Lung (tissue), 11 donors: ENCODE measurements at regions not wholly inside any gene's neighbourhood (a gene's known extent, or its start where the extent isn't known, plus 50 kb on each side); places are given as distances from the start of the nearest gene placed in this dataset.

ENCODE experiments used
- ATAC-seq: fragments of 200-7000 bp; cut with Tn5 transposase; one replicate; pipeline ENCODE4 v1.9.1; 2020; ENCODE audit warnings: moderate number of reproducible peaks; ENCODE audit not compliant: insufficient read depth, low FRiP score
- DNase-seq, 3 donors: peaks; one replicate each; pipeline ENCODE4 v3.0.0-alpha.2; 2013 to 2017
- H3K27ac ChIP-seq, 2 donors: one replicate each; pipeline ENCODE4 v1.5.1; 2013; ENCODE audit warnings: mild to moderate bottlenecking in 2 of 2, moderate library complexity in 2 of 2, control low read depth in 1 of 2, inconsistent platforms in 1 of 2, low read depth in 1 of 2, low read length in 1 of 2
- H3K27me3 ChIP-seq, 3 donors: one replicate each; pipeline ENCODE4 v1.5.1; 2013; ENCODE audit warnings: low read length in 2 of 3; ENCODE audit not compliant: control insufficient read depth in 3 of 3, insufficient read depth in 3 of 3
- H3K36me3 ChIP-seq, 4 donors: one replicate each; pipeline ENCODE4 v1.5.1; 2013; ENCODE audit warnings: low read length in 4 of 4, mild to moderate bottlenecking in 1 of 4, moderate library complexity in 1 of 4; ENCODE audit not compliant: control insufficient read depth in 4 of 4, insufficient read depth in 4 of 4
- H3K4me1 ChIP-seq, 5 donors: one replicate each; pipeline ENCODE4 v1.5.1; 2013; ENCODE audit warnings: low read length in 5 of 5, mild to moderate bottlenecking in 2 of 5, moderate library complexity in 1 of 5; ENCODE audit not compliant: control insufficient read depth in 5 of 5, insufficient read depth in 5 of 5
- H3K4me3 ChIP-seq: one replicate; pipeline ENCODE4 v1.5.1; 2013; ENCODE audit warnings: mild to moderate bottlenecking, control low read depth, moderate library complexity
- H3K9ac ChIP-seq, 2 donors: one replicate each; pipeline ENCODE4 v1.5.1; 2013; ENCODE audit warnings: low read length in 2 of 2, control low read depth in 1 of 2; ENCODE audit not compliant: insufficient read depth in 1 of 2
- H3K9me3 ChIP-seq, 4 donors: one replicate each; pipeline ENCODE4 v1.5.1; 2013; ENCODE audit warnings: low read length in 3 of 4, mild to moderate bottlenecking in 1 of 4, moderate library complexity in 1 of 4; ENCODE audit not compliant: control insufficient read depth in 4 of 4, insufficient read depth in 3 of 4
- WGBS, 2 donors: extraction: QIAGEN DNeasy Blood & Tissue Kit; methylation state at CpG; one replicate each; pipeline ENCODE4 v1.1.7; 2013; 5-methylcytosine and 5-hydroxymethylcytosine counted together
- TF ChIP-seq, protein P1 (sequence below): IDR thresholded peaks from 2 replicates; pipeline ENCODE4 v1.5.1; 2012; ENCODE audit warnings: mild to moderate bottlenecking; ENCODE audit errors: control extremely low read depth, extremely low read depth
- donor health status: control.
- donor health status: control.
- donor health status: Bipolar disorder and iron deficiency.
- donor health status: healthy.
- donor health status: DM: yes; HTN: yes; CAD: no.

- TF ChIP-seq, protein P1, sequence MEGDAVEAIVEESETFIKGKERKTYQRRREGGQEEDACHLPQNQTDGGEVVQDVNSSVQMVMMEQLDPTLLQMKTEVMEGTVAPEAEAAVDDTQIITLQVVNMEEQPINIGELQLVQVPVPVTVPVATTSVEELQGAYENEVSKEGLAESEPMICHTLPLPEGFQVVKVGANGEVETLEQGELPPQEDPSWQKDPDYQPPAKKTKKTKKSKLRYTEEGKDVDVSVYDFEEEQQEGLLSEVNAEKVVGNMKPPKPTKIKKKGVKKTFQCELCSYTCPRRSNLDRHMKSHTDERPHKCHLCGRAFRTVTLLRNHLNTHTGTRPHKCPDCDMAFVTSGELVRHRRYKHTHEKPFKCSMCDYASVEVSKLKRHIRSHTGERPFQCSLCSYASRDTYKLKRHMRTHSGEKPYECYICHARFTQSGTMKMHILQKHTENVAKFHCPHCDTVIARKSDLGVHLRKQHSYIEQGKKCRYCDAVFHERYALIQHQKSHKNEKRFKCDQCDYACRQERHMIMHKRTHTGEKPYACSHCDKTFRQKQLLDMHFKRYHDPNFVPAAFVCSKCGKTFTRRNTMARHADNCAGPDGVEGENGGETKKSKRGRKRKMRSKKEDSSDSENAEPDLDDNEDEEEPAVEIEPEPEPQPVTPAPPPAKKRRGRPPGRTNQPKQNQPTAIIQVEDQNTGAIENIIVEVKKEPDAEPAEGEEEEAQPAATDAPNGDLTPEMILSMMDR, result no peak
- H3K4me1 ChIP-seq, result no peaks in the 10 kb centered on the region
- no peak overlapping the region for H3K9ac ChIP-seq
- DNase-seq (no peak), ATAC-seq (no peak)
- no peaks in the 10 kb centered on the region for H3K36me3 ChIP-seq
- H3K9me3 ChIP-seq, result peaks cover 0 to 3% (median 1%) of the 10 kb centered on the region in 4 donors
- no peak overlapping the region for H3K27ac ChIP-seq
- H3K27me3 ChIP-seq, result no peaks in the 10 kb centered on the region
- 93 to 95% methylated on average over 13 of the region's 13 CpGs for WGBS, 2 donors
- no peak overlapping the region for H3K4me3 ChIP-seq
These were observed 283.7 kb upstream of the ID2 start for GRCh38 chr2:8398040-8398668.

GRCh38 chr2:8399731-8400130 is 282.1 kb upstream of the ID2 start:
- no peak overlapping the region for H3K9ac ChIP-seq
- no peak for ATAC-seq
- H3K27me3 ChIP-seq, result no peaks in the 10 kb centered on the region
- H3K4me1 ChIP-seq, result no peaks in the 10 kb centered on the region
- TF ChIP-seq, protein P1, result no peak
- WGBS, 2 donors, result 94 to 97% methylated on average over 4 of the region's 4 CpGs
- no peak overlapping the region for H3K4me3 ChIP-seq
- H3K9me3 ChIP-seq, result peaks cover 0 to 3% (median 1%) of the 10 kb centered on the region in 4 donors
- DNase-seq, result no peak
- no peaks in the 10 kb centered on the region for H3K36me3 ChIP-seq
- H3K27ac ChIP-seq, result no peak overlapping the region

GRCh38 chr2:8400196-8400595 is 281.7 kb upstream of the ID2 start:
- no peaks in the 10 kb centered on the region for H3K4me1 ChIP-seq
- ATAC-seq (no peak), DNase-seq (no peak)
- no peaks in the 10 kb centered on the region for H3K36me3 ChIP-seq
- H3K9me3 ChIP-seq, result peaks cover 0 to 3% (median 1%) of the 10 kb centered on the region in 4 donors
- TF ChIP-seq, protein P1, result no peak
- WGBS, 2 donors, result 85 to 91% methylated on average over 10 of the region's 10 CpGs
- H3K27me3 ChIP-seq, result no peaks in the 10 kb centered on the region
- H3K9ac ChIP-seq, result no peak overlapping the region
- H3K4me3 ChIP-seq, result no peak overlapping the region
- no peak overlapping the region for H3K27ac ChIP-seq

DNA sequence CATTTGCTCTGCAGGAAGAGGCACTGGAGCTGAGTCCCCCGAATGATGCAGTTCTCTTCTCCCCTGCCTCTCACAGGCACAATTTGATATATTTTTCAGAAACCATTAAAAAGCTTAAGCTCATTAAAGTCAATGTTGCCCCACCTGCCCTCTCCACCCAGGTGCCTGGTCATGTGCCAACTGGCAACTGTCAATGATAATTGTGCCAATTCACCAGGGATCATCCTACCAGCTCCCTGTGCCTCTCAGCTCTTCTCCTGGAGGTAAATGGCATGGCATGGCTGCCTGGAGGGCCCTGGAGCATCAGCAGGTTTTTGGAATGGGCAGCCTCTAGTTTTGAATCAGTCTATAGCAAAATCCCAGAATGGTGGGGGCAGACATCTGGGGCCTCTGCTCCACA is 279.6 kb upstream of the ID2 start:
- DNase-seq, result no peak
- ATAC-seq, result no peak
- H3K9me3 ChIP-seq, result peaks cover 0 to 3% (median 1%) of the 10 kb centered on the region in 4 donors
- no peak overlapping the region for H3K4me3 ChIP-seq
- H3K36me3 ChIP-seq, result no peaks in the 10 kb centered on the region
- H3K4me1 ChIP-seq, result no peaks in the 10 kb centered on the region
- WGBS, 2 donors, result 92 to 94% methylated on average over 1 of the region's 1 CpG
- no peak overlapping the region for H3K9ac ChIP-seq
- no peaks in the 10 kb centered on the region for H3K27me3 ChIP-seq
- TF ChIP-seq, protein P1, result no peak
- no peak overlapping the region for H3K27ac ChIP-seq
